Dermis microvascular lymphatic vessel endothelial cell (primary cell): ENCODE measurements at regions not wholly inside any gene's neighbourhood (a gene's known extent, or its start where the extent isn't known, plus 50 kb on each side); places are given as distances from the start of the nearest gene placed in this dataset.
"Not testable (repeated sequence)": the region's sequence is repeated elsewhere in the genome, so short reads cannot be mapped to it uniquely, and the experiment has no call there.

Experiments
- DNase-seq, 2 donors: peaks; one replicate each; pipeline versions ENCODE4 v3.0.0 to v3.0.0-alpha.2; 2010; ENCODE audit warnings: low read depth in 2 of 2

DNA sequence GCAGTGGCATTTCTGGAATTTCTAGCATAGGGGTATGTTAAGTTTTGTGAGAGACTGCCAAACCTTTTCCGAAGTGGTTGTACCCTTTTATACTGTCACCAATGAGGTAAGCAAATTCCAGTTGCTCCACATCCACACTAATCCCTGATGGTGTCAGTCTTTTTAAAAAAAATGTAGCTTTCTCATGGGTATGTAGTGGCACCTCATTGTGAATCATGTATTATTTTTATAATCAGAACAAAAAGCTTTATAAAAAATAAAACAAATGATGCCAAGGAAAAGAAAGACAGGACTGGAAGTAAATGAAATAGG, 93.4 kb upstream of the CLINT1 start:
- DNase-seq, result no peak

- no peak for DNase-seq
These were observed 92.9 kb upstream of the CLINT1 start for GRCh38 chr5:157951673-157952373.

DNA sequence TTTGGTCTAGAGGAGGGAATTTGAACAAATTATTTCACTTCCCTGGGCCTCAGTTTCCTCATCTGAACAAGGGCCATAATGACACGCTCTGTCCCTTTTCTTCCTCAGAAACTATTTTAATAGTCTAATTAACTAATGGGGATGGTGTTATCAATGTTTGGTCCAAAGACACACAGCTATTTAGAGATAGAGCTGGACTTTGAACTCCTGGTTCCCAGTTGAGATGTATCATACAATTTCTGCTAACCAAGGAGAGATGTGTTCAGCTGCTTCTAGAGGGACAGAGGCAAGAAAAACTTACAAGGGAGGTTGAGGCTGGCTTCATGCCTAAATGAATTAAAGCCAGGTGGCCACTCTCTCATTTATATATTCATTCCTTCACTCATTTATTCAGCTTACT, 90.6 kb upstream of the CLINT1 start:
- no peak for DNase-seq

DNA sequence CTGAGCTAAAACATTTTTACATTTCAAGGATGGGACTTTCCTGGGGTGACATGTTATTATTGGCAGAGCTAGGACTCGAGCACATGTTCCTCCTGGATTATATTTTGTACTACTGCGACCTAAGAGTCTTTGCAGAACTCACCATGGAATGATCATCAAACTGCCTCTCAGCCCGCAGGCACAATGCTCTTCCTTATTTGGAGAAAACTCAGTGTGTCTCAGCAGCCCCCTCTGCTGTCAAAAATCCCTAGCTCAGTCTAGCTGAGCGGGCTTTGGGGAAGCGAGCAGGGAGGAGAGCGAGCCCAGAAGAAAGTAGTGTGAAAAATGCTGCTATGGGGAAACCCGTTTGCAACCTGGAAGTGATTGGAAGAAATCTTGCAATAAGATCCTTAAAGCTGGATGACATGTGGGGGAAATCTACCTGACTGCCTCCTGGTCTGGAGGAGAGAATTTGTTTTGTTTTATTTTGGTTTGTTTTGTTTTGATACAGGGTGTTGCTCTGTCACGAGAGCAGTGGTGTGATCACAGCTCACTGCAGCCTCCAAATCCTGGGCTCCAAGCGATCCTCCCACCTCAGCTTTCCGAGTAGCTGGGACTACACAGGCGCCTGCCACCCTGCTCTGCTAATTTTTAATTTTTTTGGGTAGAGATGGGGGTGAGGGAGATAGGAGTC, 89.9 kb upstream of the CLINT1 start:
- peak; percentile 79 to 88 for DNase-seq

DNA sequence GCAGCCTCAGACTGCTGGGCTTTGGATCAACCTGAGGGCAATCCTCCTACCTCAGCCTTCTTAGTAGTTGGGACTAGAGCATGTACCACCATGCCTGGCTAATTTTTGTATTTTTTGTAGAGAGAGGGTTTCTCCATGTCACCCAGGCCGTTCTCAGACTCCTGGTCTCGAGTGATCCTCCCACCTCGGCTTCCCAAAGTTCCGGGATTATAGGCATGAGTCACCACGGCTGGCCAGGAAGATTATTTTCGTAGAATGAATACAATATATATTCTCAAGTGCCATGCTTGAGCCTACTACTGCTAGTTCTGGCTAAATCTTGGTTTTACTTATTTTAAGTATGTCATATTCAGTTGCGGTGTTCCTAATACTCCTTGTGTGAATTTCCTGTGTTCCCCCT, 88.2 kb upstream of the CLINT1 start:
- peak in 1 of 2 donors; percentile 37 for DNase-seq

- not testable (repeated sequence) for DNase-seq
These were observed 86.9 kb upstream of the CLINT1 start for GRCh38 chr5:157945822-157946221.

DNA sequence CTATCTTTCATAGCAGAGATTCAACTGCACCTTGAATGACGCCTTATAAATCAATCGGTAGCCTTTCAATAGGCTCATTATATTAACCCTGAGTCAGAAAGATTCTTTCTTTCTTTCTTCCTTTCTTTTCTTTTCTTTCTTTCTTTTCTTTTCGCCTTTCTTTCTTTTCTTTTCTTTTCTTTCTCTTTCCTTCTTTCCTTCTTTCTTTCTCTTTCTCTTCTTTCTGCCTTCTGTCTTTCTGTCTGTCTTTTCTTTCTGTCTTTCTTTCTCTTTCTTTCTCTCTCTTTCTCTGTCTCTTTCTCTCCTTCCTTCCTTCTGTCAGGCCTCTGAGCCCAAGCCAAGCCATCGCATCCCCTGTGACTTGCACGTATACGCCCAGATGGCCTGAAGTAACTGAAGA, 86.0 kb upstream of the CLINT1 start:
- DNase-seq, result no peak

DNA sequence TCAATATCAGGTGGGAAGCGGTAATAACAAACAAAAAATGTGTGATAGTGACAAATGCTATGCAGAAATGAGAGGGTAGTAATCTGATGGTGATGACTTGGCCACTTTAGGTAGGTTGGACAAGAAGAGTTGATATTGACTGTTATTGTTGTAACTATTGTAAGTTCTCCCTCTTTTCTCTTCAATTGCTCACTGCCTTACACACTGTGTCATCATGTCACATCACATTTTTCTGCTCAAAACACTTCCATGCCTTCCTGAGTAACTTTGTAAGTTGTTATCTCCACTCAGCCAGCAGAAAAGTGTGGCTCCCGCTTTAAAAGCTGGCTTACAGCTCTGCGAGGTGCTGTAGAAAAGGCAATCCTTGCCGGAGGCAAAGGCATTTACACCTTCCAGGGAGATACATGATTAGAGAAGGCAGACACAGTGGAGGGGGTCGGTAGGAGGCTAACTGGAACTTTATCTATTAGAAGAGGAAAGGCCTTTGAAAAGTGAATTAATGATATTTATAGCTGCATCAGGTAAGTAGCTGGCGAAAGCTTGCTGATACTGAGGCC, 85.2 kb upstream of the CLINT1 start:
- no peak for DNase-seq

DNA sequence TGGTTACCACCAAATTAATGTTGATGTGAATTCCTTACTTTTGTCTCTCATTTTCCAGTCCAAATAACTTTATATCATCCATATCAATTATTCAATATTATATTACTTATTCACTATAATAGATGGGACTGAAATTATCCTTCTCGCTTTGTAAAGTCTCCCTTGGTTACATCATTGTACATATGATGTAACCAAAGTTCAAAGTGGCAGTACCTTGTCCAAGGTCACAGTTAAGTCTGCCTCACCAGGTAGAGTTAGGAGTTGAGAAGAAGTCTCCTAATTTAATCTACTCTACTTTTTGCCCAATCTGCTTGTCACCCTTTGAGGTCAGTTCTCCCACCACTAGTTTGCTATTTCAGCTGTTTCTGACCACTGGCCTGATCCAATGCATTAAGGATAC, 83.7 kb upstream of the CLINT1 start:
- no peak for DNase-seq

DNA sequence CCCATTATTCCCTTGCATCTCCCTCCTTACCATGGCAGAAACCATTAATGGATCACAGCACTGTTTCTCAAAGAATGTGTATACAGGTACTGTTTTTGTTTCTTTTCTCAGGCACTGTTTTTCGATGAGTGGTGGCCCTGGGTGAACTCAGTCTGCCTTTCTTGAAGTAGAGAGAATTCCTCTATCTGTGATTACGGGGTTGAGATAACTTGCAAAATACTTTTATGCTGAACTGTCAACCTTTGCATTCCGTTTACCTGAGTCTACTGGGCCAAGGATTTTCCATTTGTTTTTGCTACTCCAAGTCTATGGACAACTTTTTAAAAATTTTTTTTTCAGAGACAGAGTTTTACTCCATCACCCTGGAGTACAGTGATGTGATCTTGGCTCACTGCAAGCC, 82.7 kb upstream of the CLINT1 start:
- no peak for DNase-seq

DNA sequence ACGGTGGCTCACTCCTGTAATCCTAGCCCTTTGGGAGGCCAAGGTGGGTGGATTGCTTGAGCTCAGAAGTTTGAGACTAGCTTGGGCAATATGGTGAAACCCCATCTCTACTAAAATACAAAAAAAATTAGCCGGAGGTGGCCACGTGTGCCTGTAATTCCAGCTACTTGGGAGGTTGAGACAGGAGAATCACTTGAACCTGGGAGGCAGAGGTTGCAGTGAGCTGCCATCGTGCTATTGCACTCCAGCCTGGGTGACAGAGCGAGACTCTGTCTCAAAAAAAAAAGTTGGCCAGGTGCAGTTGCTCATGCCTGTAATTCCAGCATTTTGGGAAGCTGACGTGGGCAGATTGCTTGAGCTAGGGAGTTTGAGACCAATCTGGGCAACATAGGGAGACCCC, 79.2 kb upstream of the CLINT1 start:
- DNase-seq, result not testable (repeated sequence)

DNA sequence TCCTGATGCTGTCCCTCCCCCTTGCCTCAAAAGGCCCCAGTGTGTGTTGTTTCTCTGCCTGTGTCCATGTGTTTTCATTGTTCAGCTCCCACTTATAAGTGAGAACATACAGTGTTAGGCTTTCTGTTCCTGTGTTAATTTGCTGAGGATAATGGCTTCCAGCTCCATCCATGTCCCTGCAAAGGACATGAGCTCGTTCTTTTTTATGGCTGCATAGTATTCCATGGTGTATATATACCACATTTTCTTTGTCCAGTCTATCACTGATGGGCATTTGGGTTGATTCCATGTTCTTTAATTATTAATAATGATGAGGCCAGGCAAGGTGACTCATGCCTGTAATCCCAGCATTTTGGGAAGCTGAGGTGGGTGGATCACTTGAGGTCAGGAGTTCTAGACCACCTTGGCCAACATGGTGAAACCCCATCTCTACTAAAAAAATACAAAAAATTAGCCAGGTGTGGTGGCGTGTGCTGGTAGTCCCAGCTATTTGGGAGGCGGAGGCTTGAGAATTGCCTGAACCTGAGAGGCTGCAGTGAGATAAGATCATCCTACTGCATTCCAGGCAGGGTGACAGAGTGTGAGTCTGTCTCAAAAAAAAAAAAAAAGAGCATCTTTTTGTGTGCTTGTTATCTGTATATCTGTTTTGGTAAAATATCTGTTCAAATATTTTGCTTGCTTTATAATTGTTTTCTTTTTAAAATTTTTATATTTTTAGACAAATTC, 78.0 kb upstream of the CLINT1 start:
- not testable (repeated sequence) for DNase-seq

GRCh38 chr5:157934600-157934999, 75.7 kb upstream of the CLINT1 start:
- DNase-seq, result no peak

GRCh38 chr5:157933005-157933404, 74.1 kb upstream of the CLINT1 start:
- DNase-seq, result no peak

GRCh38 chr5:157930710-157931109, 71.8 kb upstream of the CLINT1 start:
- DNase-seq, result peak in 1 of 2 donors; percentile 15

DNA sequence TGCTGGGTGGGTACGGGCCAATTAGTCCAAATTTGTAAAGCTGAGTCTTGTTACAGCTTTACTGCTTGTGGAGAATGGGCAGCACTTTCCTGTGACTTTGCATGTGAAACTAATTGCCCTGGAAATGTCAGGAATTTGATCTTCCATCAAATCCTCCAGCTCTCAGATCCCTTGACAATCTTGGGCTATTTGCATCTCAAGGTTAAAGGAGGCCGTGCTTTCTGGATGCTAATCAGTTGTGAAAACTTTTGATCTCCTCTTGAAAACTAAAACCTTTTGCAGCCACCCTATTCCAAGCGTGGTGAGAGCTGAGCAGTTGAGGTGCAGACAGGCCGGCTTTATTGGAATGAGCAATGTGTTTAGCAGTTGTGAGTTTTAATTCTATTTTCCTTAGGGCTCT, 68.0 kb upstream of the CLINT1 start:
- no peak for DNase-seq

- no peak for DNase-seq
These were observed 67.1 kb upstream of the CLINT1 start for GRCh38 chr5:157925786-157926671.

DNA sequence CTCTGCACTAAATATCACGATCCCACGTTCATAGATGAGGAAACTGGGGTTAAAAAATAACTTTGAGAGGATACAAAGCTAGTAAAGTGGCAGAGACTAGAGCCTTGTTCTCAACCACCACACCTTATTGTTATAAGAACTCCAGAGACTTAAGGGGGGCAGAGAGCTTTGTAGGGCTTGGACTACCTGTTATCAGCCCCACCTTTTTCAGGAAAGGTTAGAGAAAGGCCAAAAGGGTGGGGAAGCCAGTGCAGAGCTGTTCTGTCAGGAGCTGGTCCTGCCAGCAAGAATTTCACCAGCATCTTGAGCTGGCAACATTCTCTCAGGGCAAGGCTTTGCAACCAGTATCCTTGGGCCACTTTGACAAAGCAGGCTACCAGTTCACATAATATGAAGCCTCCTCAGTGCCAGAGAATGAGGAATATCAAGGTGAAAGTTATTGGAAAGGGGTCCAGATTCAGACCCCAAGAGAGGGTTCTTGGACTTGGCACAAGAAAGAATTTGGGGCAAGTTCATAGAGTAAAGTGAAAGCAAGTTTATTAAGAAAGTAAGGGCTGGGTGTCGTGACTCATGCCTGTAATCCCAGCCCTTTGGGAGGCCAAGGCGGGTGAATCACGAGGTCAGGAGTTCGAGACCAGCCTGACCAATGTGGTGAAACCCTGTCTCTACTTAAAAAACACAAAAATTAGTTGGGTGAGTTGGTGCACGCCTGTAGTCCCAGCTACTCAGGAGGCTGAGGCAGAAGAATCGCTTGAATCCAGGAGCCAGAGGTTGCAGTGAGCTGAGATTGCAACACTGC, 66.2 kb upstream of the CLINT1 start:
- no peak for DNase-seq

GRCh38 chr5:157924490-157924889, 65.5 kb upstream of the CLINT1 start:
- DNase-seq, result no peak

DNA sequence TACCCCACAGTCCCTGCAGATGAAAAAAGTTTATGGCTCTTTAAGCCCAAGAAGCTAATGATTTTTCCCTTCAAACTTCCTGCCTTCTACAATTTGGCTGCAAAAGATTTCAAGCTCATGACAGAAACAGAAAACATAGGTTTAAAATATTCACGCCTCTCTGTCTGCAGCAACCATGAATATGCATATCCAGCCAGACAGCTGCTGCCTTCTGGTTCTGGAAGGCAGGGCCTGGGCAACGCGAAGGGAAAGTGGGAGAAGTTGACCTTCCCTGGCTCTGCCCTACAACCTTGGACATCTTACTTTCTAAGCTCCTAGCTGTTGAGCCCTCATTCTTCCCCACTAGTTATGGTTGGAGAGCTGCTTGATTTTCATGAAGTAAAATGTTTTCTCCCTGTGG, 64.8 kb upstream of the CLINT1 start:
- DNase-seq, result no peak

GRCh38 chr5:157922026-157922425, 63.1 kb upstream of the CLINT1 start:
- no peak for DNase-seq
